GM12872 (cell line): ENCODE measurements at regions not wholly inside any gene's neighbourhood (a gene's known extent, or its start where the extent isn't known, plus 50 kb on each side); places are given as distances from the start of the nearest gene placed in this dataset.
A peak's percentile ranks its signal among the peaks of the same experiment; 100 is the strongest.

Experiments
- CTCF ChIP-seq: IDR thresholded peaks from 3 replicates; pipeline ENCODE4 v1.5.1; 2011; ENCODE audit warnings: low read depth, mild to moderate bottlenecking, low read length, moderate library complexity; ENCODE audit not compliant: insufficient read depth

- no peak for TF ChIP-seq CTCF
Measured at GRCh38 chr6:113486199-113486598, 370.9 kb upstream of the MARCKS start.

- TF ChIP-seq CTCF, result no peak
Measured at GRCh38 chr6:113487489-113488058, 369.6 kb upstream of the MARCKS start.

- no peak for TF ChIP-seq CTCF
Measured at GRCh38 chr6:113488061-113488460, 369.1 kb upstream of the MARCKS start.

- peak; percentile 39; the same call in 2 of the 3 replicates for TF ChIP-seq CTCF
Measured at GRCh38 chr6:113488812-113489685, 368.1 kb upstream of the MARCKS start.

GRCh38 chr6:113489952-113490746 lies 367.0 kb upstream of the MARCKS start:
- no peak for TF ChIP-seq CTCF

GRCh38 chr6:113491376-113491775 lies 365.8 kb upstream of the MARCKS start:
- TF ChIP-seq CTCF, result no peak

- no peak for TF ChIP-seq CTCF
Measured at GRCh38 chr6:113493991-113494390, 363.2 kb upstream of the MARCKS start.
